CD4-positive, alpha-beta T cell treated with Interleukin-17A for 1 hour (primary cell): ENCODE measurements at regions not wholly inside any gene's neighbourhood (a gene's known extent, or its start where the extent isn't known, plus 50 kb on each side); places are given as distances from the start of the nearest gene placed in this dataset.

Experiments used
- DNase-seq: peaks from one replicate; pipeline ENCODE4 v3.0.0-alpha.2; 2020

DNA sequence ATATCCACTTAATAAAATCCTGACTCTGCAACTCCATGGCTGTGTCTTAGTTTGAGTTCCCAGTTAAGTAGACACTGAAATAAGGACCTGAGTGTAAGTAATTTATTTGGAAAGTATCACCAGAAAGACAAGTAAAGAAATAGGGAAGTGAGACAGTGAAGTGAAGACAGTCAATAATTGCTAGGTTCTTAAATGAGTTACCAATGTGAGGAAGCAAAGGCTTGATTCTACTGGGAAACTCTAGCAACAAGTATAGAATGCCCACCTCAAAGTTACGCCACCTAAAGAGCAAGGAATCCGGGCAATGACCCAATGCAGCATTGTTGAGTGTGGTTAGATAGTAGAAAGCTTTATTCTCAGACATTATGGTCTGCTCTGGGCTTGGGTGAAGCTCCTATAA is 383.9 kb downstream of the TLR4 start:
- no peak for DNase-seq

DNA sequence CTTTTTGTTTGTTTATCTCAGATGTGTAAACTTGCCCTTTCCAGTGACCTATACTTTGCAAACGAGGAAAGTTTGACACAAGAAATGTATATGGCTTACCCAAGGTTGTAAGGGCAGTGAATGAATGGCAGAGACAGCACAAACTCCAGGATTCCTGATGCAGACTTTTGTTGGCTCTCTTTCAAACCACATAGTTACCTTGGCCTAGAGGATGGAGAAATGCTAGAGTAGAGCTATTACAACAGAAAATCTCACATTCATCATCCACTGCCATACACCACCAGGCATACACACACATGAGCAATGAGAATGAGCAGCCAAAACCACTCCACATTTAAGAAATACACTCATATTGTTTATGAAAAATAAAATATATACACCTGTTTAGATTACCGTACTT is 387.0 kb downstream of the TLR4 start:
- DNase-seq, result no peak

DNA sequence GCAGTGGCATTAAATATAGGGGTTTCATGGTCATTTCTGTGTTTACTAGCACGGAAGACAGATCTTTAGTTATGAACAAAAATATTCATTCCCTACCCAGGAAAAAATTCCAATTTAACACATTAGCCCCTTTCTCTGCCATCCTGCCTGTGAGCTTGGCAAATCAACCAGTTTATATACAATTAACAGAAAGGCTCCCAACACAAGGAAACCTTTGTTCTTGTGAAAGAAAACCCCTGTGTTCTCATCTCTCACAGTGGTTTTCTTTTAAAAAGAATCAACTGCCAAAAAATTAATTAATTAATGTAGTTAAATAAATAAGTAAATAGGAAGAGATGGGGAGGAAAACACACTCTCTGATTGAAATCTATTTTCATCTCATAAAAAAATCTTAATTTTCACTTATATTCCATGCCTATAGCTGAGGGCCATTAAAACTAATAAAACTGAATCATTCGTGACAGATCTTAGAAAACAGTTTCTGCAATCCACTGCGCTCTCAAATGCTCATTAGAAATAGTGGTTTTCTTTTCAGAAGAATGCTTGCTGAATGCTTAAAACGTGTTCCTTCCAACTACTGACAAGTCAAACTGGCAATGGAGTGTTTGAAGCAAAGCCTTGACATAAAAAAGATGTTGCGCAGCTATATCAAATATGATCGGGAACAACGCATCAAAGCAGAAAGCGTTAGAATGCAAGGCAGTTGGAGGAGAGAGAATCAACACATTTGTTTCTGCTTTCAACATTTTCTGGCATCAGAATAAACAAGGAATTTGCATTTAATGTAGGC is 387.7 kb downstream of the TLR4 start:
- no peak for DNase-seq

DNA sequence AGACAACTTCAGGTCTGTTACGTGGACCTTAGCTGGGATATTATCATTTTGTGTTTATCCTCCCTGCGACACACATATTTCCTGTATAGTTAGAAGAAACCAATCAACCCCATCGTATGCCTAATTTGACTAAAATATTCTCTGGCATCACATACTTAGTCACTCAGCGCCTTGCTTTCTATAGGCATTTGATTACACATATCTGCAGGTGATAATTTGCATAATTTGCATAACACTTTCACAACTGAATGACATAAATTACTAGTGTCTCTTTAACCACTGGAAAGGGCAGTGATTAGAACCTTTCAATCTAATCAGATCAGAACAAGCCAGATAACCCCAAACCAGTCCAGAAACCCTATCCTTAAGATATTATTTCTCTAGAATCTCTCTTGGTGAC is 390.2 kb downstream of the TLR4 start:
- no peak for DNase-seq

DNA sequence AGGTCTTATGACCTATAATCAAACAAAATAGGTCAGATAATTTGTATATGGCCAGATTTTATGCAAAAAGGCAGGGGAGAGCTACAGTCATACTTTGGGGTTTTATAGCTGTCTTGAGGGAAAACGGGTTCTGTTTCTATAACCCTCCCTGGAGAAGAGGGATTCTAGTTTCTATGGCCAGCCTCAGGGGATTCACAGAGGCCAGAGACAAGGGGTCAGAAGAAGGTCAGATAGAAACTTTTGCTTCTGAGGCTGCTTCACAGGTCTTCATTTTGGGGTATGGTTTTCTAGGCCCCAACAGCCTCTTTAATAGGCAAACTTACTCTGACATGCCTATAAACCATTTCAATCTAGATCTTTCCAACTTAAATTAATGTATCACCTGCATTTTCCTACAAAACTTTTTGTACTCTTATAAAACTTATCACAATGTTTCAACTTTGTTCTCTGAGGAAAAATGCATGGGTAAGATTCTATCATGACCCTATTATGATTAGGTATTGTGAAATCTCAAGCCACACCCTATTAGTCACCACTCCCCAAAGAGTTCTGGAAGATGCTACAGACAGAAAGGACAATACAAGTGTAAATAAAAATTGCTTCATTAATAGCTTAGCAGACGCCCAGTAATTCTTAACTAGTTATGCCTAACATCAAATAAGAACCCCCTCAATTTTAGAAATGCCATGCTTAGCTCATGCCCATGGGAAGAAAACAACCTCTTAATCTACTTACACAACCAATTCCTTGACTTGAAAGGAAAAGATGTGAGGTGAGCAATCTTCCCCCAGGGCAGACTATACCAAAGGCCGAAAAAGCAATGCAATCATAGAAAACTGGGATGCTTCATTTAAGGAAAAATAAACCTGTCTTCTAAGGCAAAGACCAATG is 396.6 kb downstream of the TLR4 start:
- no peak for DNase-seq

DNA sequence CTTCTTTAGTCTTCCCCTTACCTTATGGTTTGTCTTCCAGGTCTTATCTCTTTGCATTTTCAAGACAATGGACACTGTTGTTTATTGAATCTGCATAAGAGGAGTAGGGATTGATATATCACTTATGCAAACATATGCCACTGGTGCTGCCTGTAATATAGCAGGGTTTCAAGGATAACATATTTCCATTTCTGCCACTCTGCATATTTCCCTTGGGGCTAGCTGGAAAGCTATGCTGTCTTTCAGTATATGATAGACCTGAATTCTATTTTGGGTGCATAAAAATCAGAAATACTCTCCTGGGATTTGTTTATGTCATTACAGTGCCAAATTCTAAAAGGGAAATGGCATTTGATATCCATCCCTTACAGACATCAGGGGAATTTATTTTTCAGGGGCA is 400.2 kb downstream of the TLR4 start:
- no peak for DNase-seq

DNA sequence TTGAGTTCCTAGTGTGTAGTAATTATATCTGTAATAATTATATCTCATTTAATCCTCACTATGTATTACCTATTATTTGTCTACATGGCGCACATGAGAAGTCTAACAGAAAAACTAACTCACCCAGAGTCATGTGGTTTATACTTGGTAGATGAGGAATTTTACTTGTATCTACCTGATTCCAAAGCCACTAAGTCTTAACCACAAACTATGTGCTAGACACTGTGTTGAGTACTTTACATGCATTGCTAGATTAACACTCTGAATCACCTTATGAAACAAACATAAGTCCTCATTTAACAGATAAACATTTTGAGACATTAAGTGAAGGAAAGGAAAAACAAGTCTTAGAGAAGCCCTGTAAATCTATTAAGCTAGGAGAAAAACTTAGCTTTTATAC is 404.8 kb downstream of the TLR4 start:
- no peak for DNase-seq

DNA sequence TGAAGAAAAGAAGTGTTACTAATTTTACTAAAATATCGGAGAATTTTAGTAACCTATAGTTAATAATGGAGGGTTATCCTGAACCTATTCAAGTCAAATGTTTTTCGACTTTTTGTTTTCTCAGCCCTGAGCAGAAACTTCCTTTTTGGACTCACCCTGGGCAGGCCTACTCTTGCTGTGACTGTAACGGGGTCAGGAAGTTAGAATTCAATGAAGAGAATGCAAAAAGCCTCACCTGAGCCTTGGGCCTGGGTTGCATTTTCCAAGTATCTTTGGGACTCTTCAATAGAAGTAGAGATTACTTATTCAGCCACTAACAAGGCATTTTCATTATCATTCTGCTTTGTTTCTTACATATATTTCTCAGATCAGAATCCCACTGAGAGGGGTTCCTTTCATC is 405.3 kb downstream of the TLR4 start:
- no peak for DNase-seq

DNA sequence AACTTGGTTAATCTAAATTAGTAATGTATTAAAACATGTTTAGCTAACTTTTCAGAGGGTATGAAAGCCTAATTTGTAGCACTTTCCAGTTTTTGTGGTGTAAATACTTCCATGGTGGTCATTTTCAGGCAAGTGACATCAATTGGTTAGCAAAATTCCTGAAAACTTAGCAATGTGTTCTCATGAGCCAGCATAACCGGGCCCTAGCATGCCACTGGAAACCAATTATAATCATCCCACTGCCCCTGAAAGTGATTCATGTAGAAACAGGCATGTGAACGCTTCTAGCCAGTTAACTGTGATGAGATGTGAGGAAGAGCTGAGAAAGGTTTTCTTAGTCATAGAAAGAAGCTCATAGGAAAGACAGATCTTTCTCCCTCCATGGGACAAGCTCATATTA is 417.2 kb downstream of the TLR4 start:
- DNase-seq, result no peak

DNA sequence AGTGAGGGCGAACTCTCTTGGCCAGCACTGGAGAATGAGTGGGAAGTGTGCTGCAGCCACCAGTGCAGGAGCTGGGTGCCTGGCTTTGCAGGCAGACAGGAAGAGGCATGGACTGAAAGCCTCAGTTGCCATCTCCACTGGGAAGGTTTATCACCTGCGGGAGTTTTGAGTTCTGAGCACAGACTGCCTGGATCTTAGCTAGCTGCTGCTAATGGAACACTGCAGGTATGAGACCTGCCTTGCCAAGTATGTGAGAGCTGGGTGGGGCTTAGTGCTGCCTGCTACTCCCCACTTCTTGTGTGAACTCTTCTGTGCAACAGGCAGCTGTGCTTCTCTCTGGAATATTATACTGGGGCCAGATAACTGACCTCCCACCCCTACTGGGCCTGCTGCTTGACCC is 424.1 kb downstream of the TLR4 start:
- no peak for DNase-seq

DNA sequence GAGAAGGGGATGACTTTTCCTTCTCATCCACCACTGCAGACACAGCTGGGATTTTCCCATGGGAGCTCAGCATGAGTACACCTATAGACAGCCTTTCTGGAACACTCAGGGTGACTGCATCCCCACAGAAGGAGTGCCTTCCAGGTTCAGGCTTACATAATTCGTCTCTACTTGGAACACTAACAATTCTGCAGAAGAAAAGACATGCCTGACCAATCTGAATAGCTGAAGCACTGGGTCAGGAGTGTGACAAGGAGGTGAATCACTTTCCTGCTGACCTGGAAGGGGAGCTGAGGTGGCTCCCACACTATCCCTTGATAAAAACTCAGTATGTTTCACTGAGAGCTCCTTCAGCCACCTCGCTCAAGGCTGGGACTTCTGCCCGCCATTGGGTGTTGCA is 425.3 kb downstream of the TLR4 start:
- no peak for DNase-seq

DNA sequence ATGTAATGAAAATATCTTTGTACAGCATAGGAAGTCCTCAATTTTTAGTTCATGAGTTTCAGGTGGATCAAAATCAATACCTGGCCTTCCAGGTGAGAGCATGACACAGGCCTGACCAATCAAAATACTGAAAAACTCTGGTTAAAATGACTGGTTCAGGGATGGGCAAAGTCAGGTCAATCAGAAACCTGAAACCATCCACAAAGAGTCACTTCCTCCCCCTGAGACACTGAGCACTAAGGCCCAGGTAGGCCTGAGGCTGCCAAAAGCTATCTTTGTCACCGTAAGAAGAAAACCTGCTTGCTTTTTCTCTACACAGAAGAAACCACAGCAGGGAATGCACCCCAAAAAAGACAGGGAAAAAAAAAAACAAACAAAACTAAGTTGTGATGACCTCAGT is 444.8 kb downstream of the TLR4 start:
- DNase-seq, result no peak

DNA sequence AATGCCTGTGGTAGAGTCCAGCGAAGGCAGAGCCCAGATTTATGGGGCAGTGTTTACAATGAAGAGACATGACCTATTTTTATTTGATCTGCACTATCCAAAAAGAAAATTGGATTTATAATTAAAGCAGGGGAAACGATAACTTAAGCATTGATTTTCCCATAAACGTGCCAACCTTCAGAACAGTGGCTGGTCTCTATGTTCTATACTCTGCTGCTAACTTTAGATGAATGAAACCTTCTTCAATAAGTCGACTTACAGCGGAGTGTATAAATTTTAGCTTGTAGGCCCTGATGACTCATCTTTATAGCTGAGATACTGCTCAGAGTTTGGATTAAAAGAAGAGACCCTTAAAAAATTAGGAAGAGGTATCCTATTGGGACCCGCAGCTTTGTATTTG is 452.6 kb downstream of the TLR4 start:
- no peak for DNase-seq

DNA sequence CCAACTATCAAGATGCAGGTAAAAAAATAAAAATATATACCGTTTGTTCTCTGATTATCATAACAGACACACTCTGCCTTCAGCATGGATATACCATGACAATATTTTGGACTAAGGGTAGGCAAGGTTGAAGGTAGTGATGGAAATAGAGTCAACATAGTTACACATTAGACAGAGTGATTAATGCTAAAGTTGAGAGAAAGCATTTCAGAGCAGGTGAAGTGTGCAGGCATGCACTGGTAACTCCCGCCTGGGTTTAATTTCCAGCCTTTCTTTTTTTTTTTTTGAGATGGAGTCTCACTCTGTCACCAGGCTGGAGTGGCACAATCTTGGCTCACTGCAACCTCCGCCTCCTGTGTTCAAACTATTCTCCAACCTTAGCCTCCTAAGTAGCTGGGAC is 458.5 kb downstream of the TLR4 start:
- DNase-seq, result no peak

DNA sequence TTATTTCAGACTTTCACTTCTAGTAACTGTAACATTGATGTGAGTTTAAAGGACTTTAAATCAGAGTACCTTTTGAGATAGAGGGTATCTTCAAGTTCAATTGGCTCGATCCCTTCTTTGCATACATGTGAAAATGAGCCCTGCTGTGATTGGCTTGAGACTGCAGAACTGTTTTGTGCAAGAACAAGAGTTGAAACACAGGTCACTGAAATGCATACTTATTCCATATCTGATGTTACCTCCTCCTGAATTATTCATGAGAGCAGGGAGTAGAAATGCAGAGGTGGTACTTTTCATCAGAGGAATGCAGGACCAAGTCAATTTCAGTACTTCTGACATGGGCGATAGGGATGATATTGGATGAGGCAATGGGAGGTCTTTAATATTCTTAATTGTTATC is 459.5 kb downstream of the TLR4 start:
- no peak for DNase-seq

DNA sequence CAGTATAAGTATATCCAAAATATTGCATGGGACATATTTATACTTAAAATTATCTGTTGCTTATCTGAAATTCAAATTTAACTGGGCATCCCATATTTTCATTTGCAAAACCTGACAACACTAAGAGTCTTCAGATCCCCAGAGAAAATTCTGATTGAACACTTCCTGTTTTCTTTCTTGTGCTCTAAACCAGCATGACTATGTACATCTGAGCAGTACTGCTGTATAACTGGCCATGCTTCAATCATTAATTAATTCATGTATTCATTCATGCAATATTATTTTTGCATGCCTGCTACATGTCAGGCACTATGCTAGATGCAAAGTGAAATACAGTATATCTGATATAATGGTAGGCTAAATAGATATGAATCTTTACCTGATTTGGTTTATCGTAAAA is 461.2 kb downstream of the TLR4 start:
- DNase-seq, result no peak

DNA sequence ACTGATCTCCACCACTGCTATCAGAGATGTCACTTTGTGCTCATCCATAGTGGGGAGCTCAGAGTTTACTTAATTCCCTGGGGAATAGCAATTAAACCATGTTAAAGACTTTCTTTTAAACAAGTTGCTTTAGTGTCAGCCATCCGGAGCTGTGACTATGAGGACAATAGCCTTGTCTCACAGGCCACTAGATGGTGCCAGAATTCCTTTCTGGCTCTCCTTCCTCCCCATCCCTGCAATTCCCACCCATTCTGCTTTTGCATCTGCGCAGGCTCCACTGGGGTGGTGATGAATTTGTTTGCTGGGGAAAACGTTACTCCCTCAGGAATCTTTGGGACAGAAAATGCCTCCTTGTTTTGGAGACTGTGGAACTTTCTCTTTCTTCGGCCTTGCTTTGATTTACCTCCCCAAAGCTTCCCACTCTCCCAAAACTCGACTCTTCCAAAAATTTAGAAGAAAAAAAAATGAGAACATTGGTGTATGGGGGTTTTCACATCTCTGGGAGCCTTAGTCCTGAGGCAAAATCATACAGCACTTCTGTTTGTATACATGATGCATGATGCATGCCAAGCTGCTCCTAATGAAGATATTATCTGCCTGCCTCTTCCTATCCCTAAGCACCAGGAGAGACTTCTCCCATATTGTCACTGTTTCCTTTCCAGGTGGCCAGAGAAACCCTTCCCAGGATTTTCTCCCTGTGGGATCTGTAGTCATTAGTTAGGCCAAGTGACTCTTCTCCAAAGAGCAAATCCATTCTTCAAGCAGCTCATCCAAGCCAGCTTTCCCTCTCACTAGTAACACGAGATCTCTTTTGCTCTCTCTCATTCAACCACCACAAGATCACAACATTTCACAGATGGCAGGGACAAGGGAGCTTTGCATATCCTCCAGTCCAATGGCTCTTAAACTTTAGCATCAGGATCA is 466.1 kb downstream of the TLR4 start:
- no peak for DNase-seq

DNA sequence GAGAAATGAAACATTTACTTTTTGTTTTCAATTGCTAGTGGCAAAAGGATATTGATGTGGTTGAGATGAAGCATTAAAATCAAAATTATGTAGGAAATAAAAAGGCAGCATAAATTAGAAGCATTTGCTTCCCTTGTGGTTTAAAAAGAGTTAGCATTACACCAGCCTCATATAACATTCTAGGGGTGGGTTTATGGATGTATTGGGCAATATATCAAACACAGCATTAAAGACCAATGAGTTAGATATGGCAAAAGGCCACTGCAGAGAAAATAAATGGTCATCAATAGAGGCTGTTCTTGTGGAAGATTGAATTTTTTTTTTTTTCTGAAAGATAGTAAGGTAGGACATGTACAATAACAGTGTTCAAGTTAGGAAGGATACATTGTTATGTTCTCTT is 473.0 kb downstream of the TLR4 start:
- DNase-seq, result no peak

DNA sequence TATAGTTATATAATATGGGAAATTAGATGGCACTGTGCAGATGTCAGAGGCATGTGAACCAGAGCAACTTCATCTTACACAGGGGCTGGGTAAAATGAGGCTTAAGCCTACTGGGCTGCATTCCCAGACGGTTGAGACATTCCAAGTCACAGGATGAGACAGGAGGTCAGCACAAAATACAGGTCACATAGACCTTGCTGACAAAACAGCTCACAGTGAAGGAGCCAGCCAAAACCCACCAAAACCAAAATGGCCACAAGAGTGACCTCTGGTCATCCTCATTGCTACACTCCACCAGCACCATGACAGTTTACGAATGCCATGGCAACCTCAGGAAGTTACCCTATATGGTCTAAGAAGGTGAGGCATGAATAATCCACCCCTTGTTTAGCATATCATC is 479.4 kb downstream of the TLR4 start:
- no peak for DNase-seq

DNA sequence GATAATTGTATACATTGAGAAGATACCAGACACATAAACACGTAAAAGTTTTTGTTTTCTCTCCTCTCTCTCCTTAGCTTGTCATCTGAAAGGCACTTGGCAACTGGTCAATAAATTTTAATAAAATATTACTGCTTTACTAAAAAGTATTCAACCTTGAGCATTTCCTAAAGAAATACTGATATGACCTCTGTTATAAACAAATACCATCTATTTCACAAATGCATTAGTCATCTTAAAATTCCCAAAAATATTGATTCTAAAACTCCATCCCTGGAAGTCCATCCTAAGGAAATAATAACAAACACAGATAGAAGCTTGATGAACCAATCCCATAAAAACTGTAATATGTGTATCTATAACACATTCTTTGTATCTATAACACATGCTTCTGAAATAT is 483.2 kb downstream of the TLR4 start:
- no peak for DNase-seq

DNA sequence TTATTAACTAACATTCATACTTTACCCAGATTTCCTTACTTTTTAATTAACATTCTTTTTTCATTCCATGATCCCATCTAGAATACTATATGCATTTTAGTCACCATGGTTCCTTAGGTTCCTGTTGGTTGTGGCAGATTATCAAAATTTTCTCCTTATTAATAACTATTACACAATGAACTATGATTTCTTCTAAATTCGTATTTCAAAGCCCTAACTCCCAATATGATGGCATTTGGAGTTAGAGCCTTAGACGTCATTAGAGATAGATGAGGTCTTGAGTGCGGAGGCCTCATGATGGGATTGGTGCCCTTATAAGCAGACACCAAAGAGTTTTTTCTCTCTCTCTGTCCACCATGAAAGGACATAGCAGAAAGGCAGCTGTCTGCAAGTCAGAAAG is 485.4 kb downstream of the TLR4 start:
- DNase-seq, result no peak

DNA sequence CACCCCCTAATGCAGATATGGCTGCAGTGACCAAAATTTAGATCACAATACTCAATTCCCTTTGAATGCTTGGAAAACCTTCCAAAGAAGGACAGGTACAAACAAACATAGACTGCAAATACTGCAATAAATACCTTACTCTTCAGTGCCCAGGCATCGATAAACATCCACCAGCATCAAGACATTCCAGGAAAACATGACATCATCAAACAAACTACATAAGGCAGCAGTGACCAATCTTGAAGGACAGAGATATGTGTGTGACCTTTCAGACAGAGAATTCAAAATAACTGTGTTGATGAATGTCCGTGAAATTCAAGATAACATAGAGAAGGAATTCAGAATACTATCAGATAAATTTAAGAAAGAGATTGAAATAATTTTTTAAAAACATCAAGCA is 488.6 kb downstream of the TLR4 start:
- DNase-seq, result no peak

DNA sequence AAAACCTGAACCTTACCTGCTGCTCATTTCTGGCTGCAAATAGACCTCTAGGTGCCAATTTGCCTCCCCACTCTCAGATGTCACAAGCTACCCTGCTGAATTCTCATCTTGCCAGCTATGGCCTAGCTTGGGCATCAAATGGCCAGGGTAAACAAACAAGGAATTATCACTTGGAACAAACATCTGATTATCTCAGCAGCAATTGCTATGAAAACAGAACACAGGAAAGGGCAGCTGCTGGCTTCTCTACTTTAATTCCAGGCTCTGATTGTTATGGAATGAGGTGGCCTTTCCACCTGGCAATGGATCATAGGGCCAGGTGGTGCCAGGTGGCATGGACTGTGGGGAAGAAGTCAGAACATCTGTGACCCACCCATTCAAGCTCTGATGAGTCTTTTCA is 505.1 kb downstream of the TLR4 start:
- no peak for DNase-seq
